HepG2 (cell line): ENCODE measurements at regions not wholly inside any gene's neighbourhood (a gene's known extent, or its start where the extent isn't known, plus 50 kb on each side); places are given as distances from the start of the nearest gene placed in this dataset.
A peak's percentile ranks its signal among the peaks of the same experiment; 100 is the strongest.

Source experiments
- ARNTL ChIP-seq: sonication (generic); formaldehyde crosslinking; IDR thresholded peaks from 2 replicates; pipeline ENCODE4 v1.4.0; 2020; ENCODE audit warnings: mild to moderate bottlenecking, missing genetic modification reagents
- E2F5 ChIP-seq: sonication (generic); formaldehyde crosslinking; conservative IDR thresholded peaks from 2 replicates; pipeline ENCODE4 v1.4.0; 2020; ENCODE audit warnings: missing genetic modification reagents
- FOXK1 ChIP-seq: sonication (generic); formaldehyde crosslinking; IDR thresholded peaks from 2 replicates; pipeline ENCODE4 v1.4.0; 2020; ENCODE audit warnings: low read depth, missing genetic modification reagents, borderline replicate concordance
- FOXO1 ChIP-seq: sonication (generic); formaldehyde crosslinking; IDR thresholded peaks from 2 replicates; pipeline ENCODE4 v1.4.0; 2020; ENCODE audit warnings: missing genetic modification reagents
- HHEX ChIP-seq: IDR thresholded peaks from 2 replicates; pipeline ENCODE4 v1.6.1; 2016; ENCODE audit warnings: control low read depth
- HNF4A ChIP-seq: sonication (generic); formaldehyde crosslinking; IDR thresholded peaks from 2 replicates; pipeline ENCODE4 v1.4.0; 2020; ENCODE audit warnings: missing genetic modification reagents
- HOXA3 ChIP-seq: sonication (generic); formaldehyde crosslinking; IDR thresholded peaks from 2 replicates; pipeline ENCODE4 v1.5.0; 2020; ENCODE audit warnings: missing genetic modification reagents
- ISX ChIP-seq: sonication (generic); formaldehyde crosslinking; conservative IDR thresholded peaks from 2 replicates; pipeline ENCODE4 v1.5.0; 2020; ENCODE audit warnings: missing genetic modification reagents
- MAFK ChIP-seq, 2 experiments: IDR thresholded peaks in 1 of 2; conservative IDR thresholded peaks in 1 of 2; 2 replicates each; pipeline ENCODE4 v1.6.1; 2011; ENCODE audit warnings: improper control_type of control experiment in 2 of 2, low read length in 2 of 2
- MAX ChIP-seq: IDR thresholded peaks from 2 replicates; pipeline ENCODE4 v1.6.1; 2012; ENCODE audit warnings: inconsistent platforms
- MEIS2 ChIP-seq: sonication (generic); formaldehyde crosslinking; IDR thresholded peaks from 2 replicates; pipeline ENCODE4 v1.9.0; 2021; ENCODE audit warnings: mild to moderate bottlenecking, missing genetic modification reagents
- ONECUT2 ChIP-seq: sonication (generic); formaldehyde crosslinking; IDR thresholded peaks from 2 replicates; pipeline ENCODE4 v1.4.0; 2020; ENCODE audit warnings: missing genetic modification reagents
- RBFOX2 ChIP-seq: fragments of 200-400 bp; formaldehyde crosslinking; IDR thresholded peaks from 2 replicates; pipeline ENCODE4 v1.6.1; 2017; ENCODE audit warnings: low read depth, mild to moderate bottlenecking, low read length
- SP4 ChIP-seq: sonication (generic); formaldehyde crosslinking; IDR thresholded peaks from 2 replicates; pipeline ENCODE4 v1.8.1; 2023; ENCODE audit warnings: mild to moderate bottlenecking, missing genetic modification reagents
- XRCC5 ChIP-seq: fragments of 200-400 bp; formaldehyde crosslinking; optimal IDR thresholded peaks from 2 replicates; pipeline ENCODE3; 2017; ENCODE audit warnings: mild to moderate bottlenecking, low read length
- YY1 ChIP-seq: IDR thresholded peaks from 2 replicates; pipeline ENCODE4 v1.6.1; 2011; ENCODE audit warnings: low read length, low read depth, moderate library complexity, mild to moderate bottlenecking; ENCODE audit not compliant: insufficient read depth, insufficient replicate concordance
- ZBTB25 ChIP-seq: IDR thresholded peaks from 2 replicates; pipeline ENCODE4 v1.6.1; 2018; ENCODE audit warnings: missing genetic modification reagents
- ZFP36 ChIP-seq: fragments of 150-350 bp; IDR thresholded peaks from 2 replicates; pipeline ENCODE4 v1.6.1; 2018; ENCODE audit warnings: borderline replicate concordance, low read length, low read depth; ENCODE audit not compliant: partially characterized antibody
- ZFP91 ChIP-seq: sonication (generic); formaldehyde crosslinking; IDR thresholded peaks from 2 replicates; pipeline ENCODE4 v1.9.0; 2022; ENCODE audit warnings: missing genetic modification reagents, mild to moderate bottlenecking, borderline replicate concordance
- ZNF260 ChIP-seq: sonication (generic); formaldehyde crosslinking; IDR thresholded peaks from 2 replicates; pipeline ENCODE4 v1.4.0; 2020; ENCODE audit warnings: missing genetic modification reagents, low read depth, mild to moderate bottlenecking, borderline replicate concordance
- ZNF670 ChIP-seq: sonication (generic); formaldehyde crosslinking; IDR thresholded peaks from 2 replicates; pipeline ENCODE4 v1.8.0; 2022; ENCODE audit warnings: mild to moderate bottlenecking, missing genetic modification reagents, borderline replicate concordance
- ZNF724P ChIP-seq: sonication (generic); formaldehyde crosslinking; IDR thresholded peaks from 2 replicates; pipeline ENCODE4 v1.8.0; 2022; ENCODE audit warnings: missing genetic modification reagents, borderline replicate concordance
- ZXDC ChIP-seq: sonication (generic); formaldehyde crosslinking; IDR thresholded peaks from 2 replicates; pipeline ENCODE4 v1.5.0; 2020; ENCODE audit warnings: mild to moderate bottlenecking, missing genetic modification reagents

GRCh38 chr16:50467943-50468748 lies 80.0 kb upstream of the NKD1 start (continued):
- peak; percentile 82 for TF ChIP-seq YY1
- peak; percentile 83 for TF ChIP-seq RBFOX2
- peak; percentile 73 for TF ChIP-seq XRCC5
- peak; percentile 77 for TF ChIP-seq HHEX (CRISPR knock-in tag)
- TF ChIP-seq ZNF260 (CRISPR knock-in tag), result no peak
- TF ChIP-seq ZNF670 (CRISPR knock-in tag), result peak; percentile 54; the same call in 1 of the 2 replicates
- TF ChIP-seq FOXK1 (CRISPR knock-in tag), result peak; percentile 14; the same call in 1 of the 2 replicates
- TF ChIP-seq ONECUT2, result no peak
- TF ChIP-seq ZBTB25 (CRISPR knock-in tag), result peak; percentile 94
- TF ChIP-seq FOXO1, result peak; percentile 73
- TF ChIP-seq ZNF724P, result peak; percentile 17; the same call in 1 of the 2 replicates
- no peak for TF ChIP-seq MAFK (conservative IDR thresholded peaks at IDR 0.05 in 1 of 2, IDR thresholded peaks at IDR 0.05 in 1 of 2; ENCODE audit: low read length in 2 of 2)
- peak; percentile 67 for TF ChIP-seq MEIS2
- TF ChIP-seq SP4 (CRISPR knock-in tag), result peak; percentile 74
- TF ChIP-seq HOXA3 (CRISPR knock-in tag), result peak; percentile 84
- TF ChIP-seq ARNTL, result peak; percentile 96
- no peak; the same call in 1 of the 2 replicates for TF ChIP-seq ZXDC (CRISPR knock-in tag)
- no peak; the same call in 1 of the 2 replicates for TF ChIP-seq E2F5 (CRISPR knock-in tag)
- TF ChIP-seq HNF4A (CRISPR knock-in tag), result peak; percentile 69
- no peak for TF ChIP-seq ZFP36
- TF ChIP-seq MAX, result peak; percentile 92
- 0 out of 2 replicates have a peak, but pooled peaks have one; percentile 28 for TF ChIP-seq ISX (CRISPR knock-in tag)
- TF ChIP-seq ZFP91 (CRISPR knock-in tag), result peak; percentile 83
